Body of pancreas (tissue), 4 donors: ENCODE measurements at regions not wholly inside any gene's neighbourhood (a gene's known extent, or its start where the extent isn't known, plus 50 kb on each side); places are given as distances from the start of the nearest gene placed in this dataset.
A peak's percentile ranks its signal among the peaks of the same experiment; 100 is the strongest.

Experiments
- ATAC-seq: fragments of 150-250 bp; one replicate; pipeline ENCODE4 v1.9.1; 2016
- DNase-seq, 4 donors: peaks; one replicate each; pipeline ENCODE4 v3.0.0-alpha.2; 2019
- H3K27ac ChIP-seq, 4 donors: fragments of 200-600 bp; sonication (generic); 1 replicate in 3 of 4; 2 replicates in 1 of 4; pipeline versions ENCODE4 v1.5.1 to v1.6.1; 2016 to 2019; ENCODE audit warnings: mild to moderate bottlenecking in 1 of 4, mixed read lengths in 1 of 4, moderate library complexity in 1 of 4
- H3K27me3 ChIP-seq, 2 donors: fragments of 200-600 bp; sonication (generic); one replicate each; pipeline ENCODE4 v1.6.0; 2016; ENCODE audit warnings: mild to moderate bottlenecking in 1 of 2
- H3K36me3 ChIP-seq, 2 donors: fragments of 200-600 bp; sonication (generic); replicated peaks in 1 of 2; 2 replicates each; pipeline ENCODE4 v1.5.1; 2016; ENCODE audit warnings: low read depth in 2 of 2; ENCODE audit not compliant: insufficient read depth in 1 of 2
- H3K4me1 ChIP-seq: fragments of 200-600 bp; sonication (generic); one replicate; pipeline ENCODE4 v1.6.0; 2016
- H3K4me3 ChIP-seq, 2 donors: fragments of 200-600 bp; sonication (generic); 1 replicate in 1 of 2; 2 replicates in 1 of 2; pipeline ENCODE4 v1.5.1; 2016 to 2019
- H3K9me3 ChIP-seq, 3 donors: fragments of 200-600 bp; sonication (generic); 1 replicate in 2 of 3; 2 replicates in 1 of 3; pipeline ENCODE4 v1.5.1; 2016
- CTCF ChIP-seq, 7 experiments: fragments of 450-650 bp in 4 of 7; fragments of 200-600 bp in 3 of 7; sonication (generic) in 3 of 7; IDR thresholded peaks; one replicate each; pipeline ENCODE4 v1.5.1; 2016 to 2019; ENCODE audit warnings: antibody characterized with exemption in 7 of 7
- POLR2A ChIP-seq, 3 donors: fragments of 450-650 bp; IDR thresholded peaks; one replicate each; pipeline ENCODE4 v1.6.1; 2016; ENCODE audit warnings: antibody characterized with exemption in 3 of 3, mild to moderate bottlenecking in 2 of 3
- WGBS, 2 donors: methylation state at CpG; one replicate each; pipeline ENCODE4 v1.1.5; 2017; 5-methylcytosine and 5-hydroxymethylcytosine counted together
- intact Hi-C: fragments of 100-400 bp; cut with DNase I; formaldehyde crosslinking; loops from one replicate; pipeline ENCODE4 v1.15.1; 2023

- Histone ChIP-seq H3K4me3 (no peak overlapping the region), H3K4me1 (no peaks in the 10 kb centered on the region), H3K9me3 (no peaks in the 10 kb centered on the region), H3K27ac (no peak overlapping the region), H3K27me3 (no peaks in the 10 kb centered on the region), H3K36me3 (no peaks in the 10 kb centered on the region)
- TF ChIP-seq CTCF (IDR thresholded peaks at IDR 0.05) (no peak), POLR2A (IDR thresholded peaks at IDR 0.05) (no peak)
- intact Hi-C loops, result no loop called here
- WGBS, 2 donors, result 69 to 71% methylated on average over 5 of the region's 5 CpGs
- DNase-seq (no peak), ATAC-seq (no peak)
These were observed 1059.6 kb downstream of the HACE1 start for GRCh38 chr6:103799971-103800670.

GRCh38 chr6:103798166-103798565, 1061.6 kb downstream of the HACE1 start:
- H3K4me1 ChIP-seq, result no peaks in the 10 kb centered on the region
- intact Hi-C loops, result no loop called here
- ATAC-seq (no peak), DNase-seq (no peak)
- no peak overlapping the region for H3K4me3 ChIP-seq
- H3K9me3 ChIP-seq, result no peaks in the 10 kb centered on the region
- no peak overlapping the region for H3K27ac ChIP-seq
- 55 to 62% methylated on average over 2 of the region's 2 CpGs for WGBS, 2 donors
- H3K27me3 ChIP-seq, result no peaks in the 10 kb centered on the region
- TF ChIP-seq POLR2A (IDR thresholded peaks at IDR 0.05), result no peak
- TF ChIP-seq CTCF (IDR thresholded peaks at IDR 0.05), result no peak
- no peaks in the 10 kb centered on the region for H3K36me3 ChIP-seq

- DNase-seq (no peak), ATAC-seq (no peak)
- Histone ChIP-seq H3K27me3 (no peaks in the 10 kb centered on the region), H3K36me3 (no peaks in the 10 kb centered on the region), H3K4me3 (no peak overlapping the region), H3K27ac (no peak overlapping the region), H3K4me1 (no peaks in the 10 kb centered on the region), H3K9me3 (no peaks in the 10 kb centered on the region)
- TF ChIP-seq POLR2A (IDR thresholded peaks at IDR 0.05), result no peak
- peak in 4 of 7 experiments; percentile 15 to 27 (median 22) for TF ChIP-seq CTCF (IDR thresholded peaks at IDR 0.05)
- intact Hi-C loops, result no loop called here
- WGBS, 2 donors, result 53 to 64% methylated on average over 1 of the region's 1 CpG
These were observed 1062.0 kb downstream of the HACE1 start for GRCh38 chr6:103797738-103798137.

- Histone ChIP-seq H3K27ac (no peak overlapping the region), H3K4me3 (no peak overlapping the region), H3K4me1 (no peaks in the 10 kb centered on the region), H3K27me3 (no peaks in the 10 kb centered on the region), H3K36me3 (no peaks in the 10 kb centered on the region), H3K9me3 (no peaks in the 10 kb centered on the region)
- DNase-seq (no peak), ATAC-seq (no peak)
- intact Hi-C loops, result no loop called here
- 53 to 76% methylated on average over 2 of the region's 2 CpGs for WGBS, 2 donors
- no peak for TF ChIP-seq CTCF (IDR thresholded peaks at IDR 0.05)
- no peak for TF ChIP-seq POLR2A (IDR thresholded peaks at IDR 0.05)
These were observed 1068.3 kb downstream of the HACE1 start for GRCh38 chr6:103791458-103791857.

GRCh38 chr6:103784117-103784516, 1075.6 kb downstream of the HACE1 start:
- Histone ChIP-seq H3K36me3 (no peaks in the 10 kb centered on the region), H3K27me3 (no peaks in the 10 kb centered on the region), H3K9me3 (no peaks in the 10 kb centered on the region), H3K27ac (no peak overlapping the region), H3K4me1 (no peaks in the 10 kb centered on the region), H3K4me3 (no peak overlapping the region)
- TF ChIP-seq CTCF (IDR thresholded peaks at IDR 0.05) (no peak), POLR2A (IDR thresholded peaks at IDR 0.05) (no peak)
- DNase-seq, result no peak
- no peak for ATAC-seq
- WGBS, 2 donors, result 56 to 57% methylated on average over 2 of the region's 2 CpGs
- intact Hi-C loops, result no loop called here
